Heart right ventricle (tissue), 16 donors: ENCODE measurements at regions not wholly inside any gene's neighbourhood (a gene's known extent, or its start where the extent isn't known, plus 50 kb on each side); places are given as distances from the start of the nearest gene placed in this dataset.
"Not testable (repeated sequence)": the region's sequence is repeated elsewhere in the genome, so short reads cannot be mapped to it uniquely, and the experiment has no call there.

Source experiments
- ATAC-seq, 8 donors: fragments of 200-7000 bp; cut with Tn5 transposase; one replicate each; pipeline ENCODE4 v1.9.1; 2020; ENCODE audit warnings: mild to moderate bottlenecking in 8 of 8, moderate library complexity in 8 of 8, moderate number of reproducible peaks in 1 of 8
- DNase-seq, 2 donors: peaks; one replicate each; pipeline ENCODE4 v3.0.0-alpha.2; 2020
- H3K27ac ChIP-seq, 10 donors: fragments of 200-600 bp; sonication (generic) in 2 of 10; one replicate each; pipeline versions ENCODE4 v1.5.0 to v1.8.0; 2020 to 2022; ENCODE audit warnings: mild to moderate bottlenecking in 3 of 10
- H3K27me3 ChIP-seq, 7 donors: fragments of 200-600 bp; one replicate each; pipeline ENCODE4 v1.8.0; 2021 to 2022; ENCODE audit warnings: mild to moderate bottlenecking in 2 of 7
- H3K36me3 ChIP-seq, 9 donors: fragments of 200-600 bp; sonication (generic) in 1 of 9; one replicate each; pipeline versions ENCODE4 v1.5.0 to v1.8.0; 2020 to 2022; ENCODE audit warnings: mild to moderate bottlenecking in 2 of 9
- H3K4me1 ChIP-seq, 9 donors: fragments of 200-600 bp; sonication (generic) in 1 of 9; one replicate each; pipeline versions ENCODE4 v1.5.0 to v1.8.0; 2020 to 2022; ENCODE audit warnings: mild to moderate bottlenecking in 4 of 9
- H3K4me3 ChIP-seq, 10 donors: fragments of 200-600 bp; sonication (generic) in 2 of 10; one replicate each; pipeline versions ENCODE4 v1.5.0 to v1.8.0; 2020 to 2022; ENCODE audit warnings: mild to moderate bottlenecking in 7 of 10, moderate library complexity in 2 of 10
- H3K9me3 ChIP-seq, 11 donors: fragments of 200-600 bp in 10 of 11; sonication (generic) in 2 of 11; one replicate each; pipeline versions ENCODE4 v1.5.0 to v1.8.0; 2013 to 2022; ENCODE audit warnings: mild to moderate bottlenecking in 2 of 11, control low read depth in 1 of 11, moderate library complexity in 1 of 11
- CTCF ChIP-seq, 9 donors: fragments of 200-600 bp; sonication (generic) in 2 of 9; IDR thresholded peaks; one replicate each; pipeline versions ENCODE4 v1.5.0 to v1.8.0; 2021 to 2022; ENCODE audit warnings: antibody characterized with exemption in 9 of 9, mild to moderate bottlenecking in 5 of 9, moderate library complexity in 1 of 9
- WGBS, 2 donors: extraction: QIAGEN DNeasy Blood & Tissue Kit; methylation state at CpG; one replicate each; pipeline ENCODE4 v1.1.7; 2013; ENCODE audit warnings: inconsistent platforms in 1 of 2; 5-methylcytosine and 5-hydroxymethylcytosine counted together
- intact Hi-C, 10 donors: fragments of 100-400 bp; cut with DNase I; formaldehyde crosslinking; loops; one replicate each; pipeline versions ENCODE4 v1.11.1 to v1.14.2; 2022
- donor health status: Arrhythmogenic right ventricular cardiomyopathy.
- donor health status: ischemic (EF 13 %, LVEDD 7.1; RV severe dilation, severe dysfunction).
- donor health status: healthy with polysubstance abuse.
- donor health status: DM: no; HTN: yes; CAD: no.
- donor health status: DM: no; HTN: no; CAD: no.
- donor health status: ischemic (EF 25% LVEDD 6.9; RV normal size, moderate dysfunction).
- donor health status: ischemic (EF 25% LVEDD 5.7; RV mildly dilated, moderate dysfunction).
- donor health status: healthy.
- donor health status: DM: yes; HTN: yes; CAD: no.
- donor health status: Ischemic cardiomyopathy.
- donor health status: ischemic (EF 35%, LVEDD 5.7; RV mildly dilated, moderate dysfunction).
- donor health status: nonischemic (EF 11% LVEDD 7.7; RV severe dilation, severe dysfunction).
- donor health status: DM: yes; HTN: yes; CAD: no.
- donor health status: PGD.
- donor health status: ischemic (EF 29% LVEDD 5.4; RV normal size, mild dysfunction).
- donor health status: nonischemic (EF 23%, LVEDD 6.1; RV moderate dilation, normal function).

- Histone ChIP-seq H3K36me3 (no peaks in the 10 kb centered on the region), H3K27ac (peak overlapping the region in 4 of 10 donors; percentile 38 to 56 (median 50)), H3K27me3 (no peaks in the 10 kb centered on the region), H3K4me1 (peaks cover 0 to 22% (median 0%) of the 10 kb centered on the region in 9 donors), H3K4me3 (no peak overlapping the region), H3K9me3 (peaks cover 0 to 13% (median 0%) of the 10 kb centered on the region in 11 donors)
- ATAC-seq, result no peak
- no peak for TF ChIP-seq CTCF (IDR thresholded peaks at IDR 0.05)
- 84 to 89% methylated on average over 2 of the region's 2 CpGs for WGBS, 2 donors
- intact Hi-C loops, result no loop called here
- DNase-seq, result no peak
Measured at GRCh38 chr5:126055348-126055729, 367.9 kb upstream of the GRAMD2B start.

- Histone ChIP-seq H3K27me3 (no peaks in the 10 kb centered on the region), H3K4me1 (peaks cover 0 to 22% (median 0%) of the 10 kb centered on the region in 9 donors), H3K27ac (no peak overlapping the region), H3K9me3 (peaks cover 0 to 13% (median 0%) of the 10 kb centered on the region in 11 donors), H3K36me3 (no peaks in the 10 kb centered on the region), H3K4me3 (no peak overlapping the region)
- ATAC-seq, result no peak
- intact Hi-C loops, result no loop called here
- TF ChIP-seq CTCF (IDR thresholded peaks at IDR 0.05), result no peak
- no peak for DNase-seq
- WGBS, 2 donors, result 75 to 78% methylated on average over 1 of the region's 1 CpG
Measured at GRCh38 chr5:126056352-126056751, 366.9 kb upstream of the GRAMD2B start.

- H3K36me3 ChIP-seq, result no peaks in the 10 kb centered on the region
- H3K4me3 ChIP-seq, result no peak overlapping the region
- 76 to 82% methylated on average over 13 of the region's 13 CpGs for WGBS, 2 donors
- H3K27ac ChIP-seq, result no peak overlapping the region
- no peak for TF ChIP-seq CTCF (IDR thresholded peaks at IDR 0.05)
- no peak for ATAC-seq
- H3K4me1 ChIP-seq, result peaks cover 0 to 22% (median 0%) of the 10 kb centered on the region in 9 donors
- peaks cover 0 to 13% (median 0%) of the 10 kb centered on the region in 11 donors for H3K9me3 ChIP-seq
- intact Hi-C loops, result no loop called here
- no peaks in the 10 kb centered on the region for H3K27me3 ChIP-seq
- DNase-seq, result no peak
Measured at GRCh38 chr5:126056851-126057622, 366.2 kb upstream of the GRAMD2B start.

- Histone ChIP-seq H3K9me3 (peaks cover 0 to 12% (median 0%) of the 10 kb centered on the region in 11 donors), H3K4me1 (peaks cover 0 to 28% (median 0%) of the 10 kb centered on the region in 9 donors)
- H3K36me3 ChIP-seq, H3K4me3 ChIP-seq, intact Hi-C loops, ATAC-seq, DNase-seq, H3K27me3 ChIP-seq, H3K27ac ChIP-seq: not testable (repeated sequence)
- 95 to 98% methylated on average over 5 of the region's 5 CpGs for WGBS, 2 donors
Measured at GRCh38 chr5:126058392-126058791, 364.8 kb upstream of the GRAMD2B start.
